ENCODE measurements at regions not wholly inside any gene's neighbourhood (a gene's known extent, or its start where the extent isn't known, plus 50 kb on each side); places are given as distances from the start of the nearest gene placed in this dataset.
"Not testable (repeated sequence)": the region's sequence is repeated elsewhere in the genome, so short reads cannot be mapped to it uniquely, and the experiment has no call there.

DNA sequence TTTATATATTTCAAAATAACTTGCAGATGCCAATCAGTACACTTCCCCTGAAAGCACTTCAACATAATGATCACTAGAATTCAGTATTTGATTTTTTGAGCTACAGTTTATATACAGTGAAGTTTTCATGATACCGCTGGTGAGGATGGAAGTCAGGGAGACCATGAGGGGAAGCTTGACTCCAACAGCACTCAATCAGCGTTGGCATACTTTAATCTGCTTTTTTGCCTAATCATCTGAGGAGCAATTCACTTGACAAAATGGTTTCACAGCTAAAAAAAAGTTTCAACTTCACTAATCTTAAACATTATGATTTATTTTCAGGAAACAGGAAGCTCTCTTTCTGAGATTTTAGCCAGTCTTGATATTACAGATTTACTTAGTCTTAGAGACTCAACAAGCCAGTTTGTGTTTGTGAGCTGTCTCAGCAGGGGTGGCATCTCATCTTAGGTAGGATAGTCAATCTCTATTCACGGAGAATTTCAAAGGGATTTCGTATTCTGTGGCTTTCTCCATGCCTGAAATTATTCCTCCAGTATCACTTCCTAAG is 111.4 kb upstream of the ARRDC3 start:
- no peak for DNase-seq (ENCODE audit: low read depth in 6 of 9, low spot score in 9 of 9)
- H3K4me3 ChIP-seq (ENCODE audit: low read length in 2 of 2), result no peak overlapping the region
- no peaks in the 10 kb centered on the region for H3K9me3 ChIP-seq (ENCODE audit: control insufficient read depth in 2 of 2, insufficient read depth in 1 of 2, low read length in 1 of 2)
- no peak overlapping the region for H3K27ac ChIP-seq (ENCODE audit: low read depth in 1 of 2, low read length in 1 of 2)
- no peaks in the 10 kb centered on the region for H3K27me3 ChIP-seq (ENCODE audit: control insufficient read depth in 2 of 2, insufficient read depth in 1 of 2, low read length in 1 of 2)
- 61% methylated on average over 4 of the region's 4 CpGs for WGBS
- no peaks in the 10 kb centered on the region for H3K36me3 ChIP-seq (ENCODE audit: control insufficient read depth in 2 of 2, insufficient read depth in 2 of 2, low read length in 1 of 2)
- H3K4me1 ChIP-seq (ENCODE audit: control insufficient read depth in 2 of 2, insufficient read depth in 2 of 2, low read length in 2 of 2), result no peaks in the 10 kb centered on the region

DNA sequence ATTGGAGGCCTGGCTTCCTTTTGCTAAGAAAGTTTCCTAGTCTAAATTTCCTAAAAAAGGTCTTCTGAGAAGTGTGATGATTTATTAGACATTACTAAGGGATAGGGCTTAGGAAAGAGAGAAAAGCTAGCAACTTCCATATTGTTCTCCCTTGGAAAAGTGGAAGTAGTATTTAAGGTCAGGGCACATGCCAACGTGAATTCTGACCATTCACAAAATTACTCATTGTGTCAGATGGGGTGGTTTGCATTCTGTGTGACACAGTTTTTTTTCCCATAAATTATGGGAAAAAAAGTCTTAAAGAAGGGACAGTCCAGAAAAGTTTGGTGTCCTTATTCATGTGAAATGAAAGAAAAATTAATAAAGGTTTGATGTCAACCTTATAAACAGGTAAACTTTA is 110.0 kb upstream of the ARRDC3 start:
- Histone ChIP-seq H3K36me3 (ENCODE audit: control insufficient read depth in 2 of 2, insufficient read depth in 2 of 2, low read length in 1 of 2) (no peaks in the 10 kb centered on the region), H3K4me1 (ENCODE audit: control insufficient read depth in 2 of 2, insufficient read depth in 2 of 2, low read length in 2 of 2) (no peaks in the 10 kb centered on the region), H3K27ac (ENCODE audit: low read depth in 1 of 2, low read length in 1 of 2) (no peak overlapping the region), H3K27me3 (ENCODE audit: control insufficient read depth in 2 of 2, insufficient read depth in 1 of 2, low read length in 1 of 2) (no peaks in the 10 kb centered on the region), H3K4me3 (ENCODE audit: low read length in 2 of 2) (no peak overlapping the region), H3K9me3 (ENCODE audit: control insufficient read depth in 2 of 2, insufficient read depth in 1 of 2, low read length in 1 of 2) (no peaks in the 10 kb centered on the region)
- WGBS, result 91% methylated on average over 1 of the region's 1 CpG
- DNase-seq (ENCODE audit: low read depth in 6 of 9, low spot score in 9 of 9), result no peak

DNA sequence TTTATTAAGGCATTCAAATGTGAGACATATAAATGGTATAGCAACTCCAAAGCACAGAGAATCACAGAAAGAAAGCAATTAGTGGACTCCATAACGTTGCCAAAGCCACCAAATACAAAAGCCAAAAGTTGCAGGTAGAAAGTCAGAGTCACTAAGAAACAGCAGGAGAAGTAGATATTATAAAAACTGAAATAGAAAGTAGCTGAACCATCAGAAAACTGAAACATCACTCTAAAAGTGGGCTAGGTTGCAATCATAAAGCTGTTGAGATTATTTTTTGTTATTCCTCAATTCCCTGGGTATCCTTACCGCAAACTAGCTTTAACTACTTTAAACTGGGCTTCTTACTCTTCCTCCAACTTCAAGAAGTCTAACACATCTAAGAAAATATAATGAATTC is 108.1 kb upstream of the ARRDC3 start:
- no peaks in the 10 kb centered on the region for H3K4me1 ChIP-seq (ENCODE audit: control insufficient read depth in 2 of 2, insufficient read depth in 2 of 2, low read length in 2 of 2)
- no peak overlapping the region for H3K27ac ChIP-seq (ENCODE audit: low read depth in 1 of 2, low read length in 1 of 2)
- H3K4me3 ChIP-seq (ENCODE audit: low read length in 2 of 2), result no peak overlapping the region
- WGBS, result 91% methylated on average over 2 of the region's 2 CpGs
- no peaks in the 10 kb centered on the region for H3K27me3 ChIP-seq (ENCODE audit: control insufficient read depth in 2 of 2, insufficient read depth in 1 of 2, low read length in 1 of 2)
- H3K9me3 ChIP-seq (ENCODE audit: control insufficient read depth in 2 of 2, insufficient read depth in 1 of 2, low read length in 1 of 2), result no peaks in the 10 kb centered on the region
- DNase-seq (ENCODE audit: low read depth in 6 of 9, low spot score in 9 of 9), result no peak
- no peaks in the 10 kb centered on the region for H3K36me3 ChIP-seq (ENCODE audit: control insufficient read depth in 2 of 2, insufficient read depth in 2 of 2, low read length in 1 of 2)

DNA sequence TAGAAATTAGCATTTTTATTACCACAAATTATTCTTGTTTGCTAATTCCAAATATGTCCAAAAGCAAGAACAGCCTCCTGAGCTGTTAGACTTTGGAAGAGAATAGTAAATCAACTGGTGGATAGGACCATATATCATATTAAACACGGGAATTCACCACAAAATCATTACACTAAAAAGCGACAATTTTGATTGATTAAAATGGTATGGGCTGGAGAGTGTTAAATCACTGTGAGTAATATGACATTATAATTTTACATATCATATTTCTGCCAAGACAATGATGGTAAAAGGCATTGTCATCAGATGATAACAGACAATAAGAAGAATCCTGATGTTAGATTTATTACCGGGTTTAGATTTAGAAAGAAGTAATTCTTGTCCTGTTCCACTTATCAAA is 107.2 kb upstream of the ARRDC3 start:
- Histone ChIP-seq H3K4me3 (ENCODE audit: low read length in 2 of 2) (no peak overlapping the region), H3K27ac (ENCODE audit: low read depth in 1 of 2, low read length in 1 of 2) (no peak overlapping the region), H3K36me3 (ENCODE audit: control insufficient read depth in 2 of 2, insufficient read depth in 2 of 2, low read length in 1 of 2) (no peaks in the 10 kb centered on the region), H3K27me3 (ENCODE audit: control insufficient read depth in 2 of 2, insufficient read depth in 1 of 2, low read length in 1 of 2) (no peaks in the 10 kb centered on the region), H3K9me3 (ENCODE audit: control insufficient read depth in 2 of 2, insufficient read depth in 1 of 2, low read length in 1 of 2) (no peaks in the 10 kb centered on the region), H3K4me1 (ENCODE audit: control insufficient read depth in 2 of 2, insufficient read depth in 2 of 2, low read length in 2 of 2) (no peaks in the 10 kb centered on the region)
- DNase-seq (ENCODE audit: low read depth in 6 of 9, low spot score in 9 of 9), result no peak
- WGBS, result 93% methylated on average over 3 of the region's 3 CpGs

DNA sequence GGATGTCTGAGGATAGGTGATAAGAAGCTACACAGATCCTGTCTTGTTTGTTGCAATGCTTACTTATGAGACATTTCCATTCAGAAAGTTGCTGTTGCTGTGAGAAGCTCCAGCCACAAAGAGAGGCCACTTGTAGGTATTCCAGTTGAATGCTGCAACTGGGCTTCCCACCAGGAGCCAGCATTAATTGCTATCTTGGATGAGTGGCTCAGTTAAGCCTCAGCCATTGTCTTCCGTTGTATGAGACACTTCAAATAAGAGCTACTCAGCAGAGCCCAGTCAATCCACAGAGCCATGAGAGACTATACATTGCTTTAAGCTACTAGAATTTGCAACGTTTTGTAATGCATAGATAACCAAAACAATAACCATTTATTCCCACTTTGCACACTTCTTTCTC is 104.3 kb upstream of the ARRDC3 start:
- no peaks in the 10 kb centered on the region for H3K27me3 ChIP-seq (ENCODE audit: control insufficient read depth in 2 of 2, insufficient read depth in 1 of 2, low read length in 1 of 2)
- no peaks in the 10 kb centered on the region for H3K4me1 ChIP-seq (ENCODE audit: control insufficient read depth in 2 of 2, insufficient read depth in 2 of 2, low read length in 2 of 2)
- no peak for DNase-seq (ENCODE audit: low read depth in 6 of 9, low spot score in 9 of 9)
- no peaks in the 10 kb centered on the region for H3K36me3 ChIP-seq (ENCODE audit: control insufficient read depth in 2 of 2, insufficient read depth in 2 of 2, low read length in 1 of 2)
- WGBS, result 89% methylated on average over 2 of the region's 2 CpGs
- H3K4me3 ChIP-seq (ENCODE audit: low read length in 2 of 2), result no peak overlapping the region
- H3K9me3 ChIP-seq (ENCODE audit: control insufficient read depth in 2 of 2, insufficient read depth in 1 of 2, low read length in 1 of 2), result no peaks in the 10 kb centered on the region
- H3K27ac ChIP-seq (ENCODE audit: low read depth in 1 of 2, low read length in 1 of 2), result no peak overlapping the region

DNA sequence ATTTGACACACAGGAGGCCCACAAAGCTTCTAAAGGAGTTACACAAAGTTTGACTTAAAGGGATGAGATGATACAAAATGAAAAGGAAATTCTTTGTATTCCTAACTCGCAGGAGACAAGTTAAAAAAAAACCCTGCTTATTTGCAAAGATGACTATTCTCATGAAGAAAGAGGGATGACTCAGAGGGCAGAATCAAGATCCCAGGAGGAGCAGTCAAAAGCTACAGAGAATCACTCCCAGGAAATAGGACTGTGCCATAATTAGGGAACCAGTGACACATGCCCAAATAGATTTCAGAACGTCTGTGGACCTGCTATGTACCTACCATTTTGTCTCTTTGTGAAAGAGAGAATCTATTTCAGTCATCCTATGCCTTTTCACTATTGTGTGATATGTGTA is 103.5 kb upstream of the ARRDC3 start:
- H3K27me3 ChIP-seq (ENCODE audit: control insufficient read depth in 2 of 2, insufficient read depth in 1 of 2, low read length in 1 of 2), result no peaks in the 10 kb centered on the region
- H3K27ac ChIP-seq (ENCODE audit: low read depth in 1 of 2, low read length in 1 of 2), result no peak overlapping the region
- no peak overlapping the region for H3K4me3 ChIP-seq (ENCODE audit: low read length in 2 of 2)
- H3K9me3 ChIP-seq (ENCODE audit: control insufficient read depth in 2 of 2, insufficient read depth in 1 of 2, low read length in 1 of 2), result no peaks in the 10 kb centered on the region
- no peaks in the 10 kb centered on the region for H3K4me1 ChIP-seq (ENCODE audit: control insufficient read depth in 2 of 2, insufficient read depth in 2 of 2, low read length in 2 of 2)
- DNase-seq (ENCODE audit: low read depth in 6 of 9, low spot score in 9 of 9), result no peak
- H3K36me3 ChIP-seq (ENCODE audit: control insufficient read depth in 2 of 2, insufficient read depth in 2 of 2, low read length in 1 of 2), result no peaks in the 10 kb centered on the region
- 91% methylated on average over 2 of the region's 2 CpGs for WGBS

DNA sequence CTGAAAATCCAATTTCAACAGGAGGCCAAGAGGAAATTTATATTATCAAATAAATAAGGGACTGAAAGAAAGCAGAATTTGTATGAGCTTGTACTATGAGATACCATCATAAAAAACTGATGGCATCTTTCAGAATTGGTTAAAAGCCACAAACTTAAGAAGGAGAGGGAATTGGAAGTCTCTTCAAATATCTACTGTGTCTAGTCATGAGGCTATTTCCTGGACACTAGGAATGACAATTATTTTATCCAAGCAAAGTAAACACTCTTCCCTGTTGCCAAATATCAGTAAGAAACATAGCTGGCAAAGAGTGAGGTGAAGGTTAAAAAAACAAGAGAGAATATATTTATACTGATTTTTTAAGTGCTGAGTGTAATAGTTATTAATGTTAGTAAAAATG is 101.5 kb upstream of the ARRDC3 start:
- no peaks in the 10 kb centered on the region for H3K27me3 ChIP-seq (ENCODE audit: control insufficient read depth in 2 of 2, insufficient read depth in 1 of 2, low read length in 1 of 2)
- H3K4me3 ChIP-seq (ENCODE audit: low read length in 2 of 2), result no peak overlapping the region
- H3K36me3 ChIP-seq (ENCODE audit: control insufficient read depth in 2 of 2, insufficient read depth in 2 of 2, low read length in 1 of 2), result no peaks in the 10 kb centered on the region
- no peak for DNase-seq (ENCODE audit: low read depth in 6 of 9, low spot score in 9 of 9)
- no peaks in the 10 kb centered on the region for H3K4me1 ChIP-seq (ENCODE audit: control insufficient read depth in 2 of 2, insufficient read depth in 2 of 2, low read length in 2 of 2)
- no peaks in the 10 kb centered on the region for H3K9me3 ChIP-seq (ENCODE audit: control insufficient read depth in 2 of 2, insufficient read depth in 1 of 2, low read length in 1 of 2)
- no peak overlapping the region for H3K27ac ChIP-seq (ENCODE audit: low read depth in 1 of 2, low read length in 1 of 2)

DNA sequence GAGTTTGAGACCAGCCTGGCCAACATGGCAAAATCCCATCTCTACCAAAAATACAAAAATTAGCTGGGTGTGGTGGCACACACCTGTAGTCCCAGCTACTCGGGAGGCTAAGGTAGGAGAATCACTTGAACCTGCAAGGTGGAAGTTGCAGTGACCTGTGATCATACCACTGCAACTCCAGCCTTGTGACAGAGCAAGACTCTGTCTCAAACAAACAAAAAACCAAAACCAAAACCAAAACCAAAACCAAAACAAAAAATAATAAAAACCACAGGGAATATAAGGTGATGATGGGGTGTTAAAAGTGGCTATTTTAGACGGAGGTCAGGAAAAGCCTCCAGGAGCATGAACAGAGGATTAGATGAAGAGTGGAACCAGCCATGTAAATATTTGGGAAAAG is 96.3 kb upstream of the ARRDC3 start:
- not testable (repeated sequence) for DNase-seq (ENCODE audit: low read depth in 6 of 9, low spot score in 9 of 9)
- WGBS, result 72% methylated on average over 2 of the region's 2 CpGs

DNA sequence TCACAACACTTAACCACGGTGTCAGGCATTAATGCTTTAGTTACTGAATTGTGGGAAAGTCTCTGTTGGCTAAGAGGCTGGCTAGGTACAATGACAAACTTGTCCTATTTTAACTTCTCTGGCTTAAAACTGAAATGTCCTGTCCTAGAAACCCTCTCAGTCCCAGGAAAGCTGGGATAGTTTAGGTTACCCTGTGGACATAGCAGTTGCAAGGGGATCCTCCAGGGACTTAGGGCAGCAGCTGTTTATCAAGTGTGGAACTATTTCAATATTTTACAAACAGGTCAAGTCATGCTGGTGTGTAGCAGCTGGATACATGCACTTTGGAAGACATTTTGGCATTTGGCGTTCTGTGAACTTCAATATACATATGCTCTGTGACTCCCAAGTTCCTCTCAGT is 95.0 kb upstream of the ARRDC3 start:
- Histone ChIP-seq H3K36me3 (ENCODE audit: control insufficient read depth in 2 of 2, insufficient read depth in 2 of 2, low read length in 1 of 2) (no peaks in the 10 kb centered on the region), H3K4me1 (ENCODE audit: control insufficient read depth in 2 of 2, insufficient read depth in 2 of 2, low read length in 2 of 2) (no peaks in the 10 kb centered on the region), H3K27ac (ENCODE audit: low read depth in 1 of 2, low read length in 1 of 2) (no peak overlapping the region), H3K9me3 (ENCODE audit: control insufficient read depth in 2 of 2, insufficient read depth in 1 of 2, low read length in 1 of 2) (no peaks in the 10 kb centered on the region), H3K4me3 (ENCODE audit: low read length in 2 of 2) (no peak overlapping the region), H3K27me3 (ENCODE audit: control insufficient read depth in 2 of 2, insufficient read depth in 1 of 2, low read length in 1 of 2) (no peaks in the 10 kb centered on the region)
- no peak for DNase-seq (ENCODE audit: low read depth in 6 of 9, low spot score in 9 of 9)
- 94% methylated on average over 2 of the region's 2 CpGs for WGBS

More for the DNA sequence above, 96.3 kb upstream of the ARRDC3 start:
- H3K36me3 ChIP-seq (ENCODE audit: control insufficient read depth in 2 of 2, insufficient read depth in 2 of 2, low read length in 1 of 2); H3K4me1 ChIP-seq (ENCODE audit: control insufficient read depth in 2 of 2, insufficient read depth in 2 of 2, low read length in 2 of 2); H3K4me3 ChIP-seq (ENCODE audit: low read length in 2 of 2); H3K27ac ChIP-seq (ENCODE audit: low read depth in 1 of 2, low read length in 1 of 2); H3K9me3 ChIP-seq (ENCODE audit: control insufficient read depth in 2 of 2, insufficient read depth in 1 of 2, low read length in 1 of 2); H3K27me3 ChIP-seq (ENCODE audit: control insufficient read depth in 2 of 2, insufficient read depth in 1 of 2, low read length in 1 of 2): not testable (repeated sequence)

DNA sequence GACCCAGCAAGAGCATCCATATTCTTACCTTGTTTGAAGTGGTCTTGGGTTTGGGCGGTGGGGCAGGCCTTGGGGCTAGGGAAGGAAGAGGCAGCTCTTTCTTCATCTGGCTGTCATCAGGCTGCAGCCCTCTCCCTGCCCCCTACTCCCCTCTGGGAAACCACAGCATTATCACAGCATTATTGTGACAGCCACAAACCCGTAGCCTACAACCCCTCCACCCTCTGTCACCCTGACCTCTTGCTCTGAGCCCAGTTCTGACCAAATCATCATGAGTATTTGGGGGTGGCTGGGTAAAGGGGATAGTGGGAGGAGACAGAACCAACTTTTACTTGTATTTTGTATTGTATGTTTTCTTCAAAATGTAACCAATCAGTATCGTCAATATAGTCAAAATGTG is 94.3 kb upstream of the ARRDC3 start:
- WGBS, result 97% methylated on average over 3 of the region's 3 CpGs
- H3K27me3 ChIP-seq (ENCODE audit: control insufficient read depth in 2 of 2, insufficient read depth in 1 of 2, low read length in 1 of 2), result no peaks in the 10 kb centered on the region

More for the DNA sequence above, 94.3 kb upstream of the ARRDC3 start:
- no peaks in the 10 kb centered on the region for H3K4me1 ChIP-seq (ENCODE audit: control insufficient read depth in 2 of 2, insufficient read depth in 2 of 2, low read length in 2 of 2)
- H3K36me3 ChIP-seq (ENCODE audit: control insufficient read depth in 2 of 2, insufficient read depth in 2 of 2, low read length in 1 of 2), result no peaks in the 10 kb centered on the region
- no peak for DNase-seq (ENCODE audit: low read depth in 6 of 9, low spot score in 9 of 9)
- no peak overlapping the region for H3K27ac ChIP-seq (ENCODE audit: low read depth in 1 of 2, low read length in 1 of 2)
- no peaks in the 10 kb centered on the region for H3K9me3 ChIP-seq (ENCODE audit: control insufficient read depth in 2 of 2, insufficient read depth in 1 of 2, low read length in 1 of 2)
- no peak overlapping the region for H3K4me3 ChIP-seq (ENCODE audit: low read length in 2 of 2)
